ENCODE measurements at regions not wholly inside any gene's neighbourhood (a gene's known extent, or its start where the extent isn't known, plus 50 kb on each side); places are given as distances from the start of the nearest gene placed in this dataset.
"Not testable (repeated sequence)": the region's sequence is repeated elsewhere in the genome, so short reads cannot be mapped to it uniquely, and the experiment has no call there.

DNA sequence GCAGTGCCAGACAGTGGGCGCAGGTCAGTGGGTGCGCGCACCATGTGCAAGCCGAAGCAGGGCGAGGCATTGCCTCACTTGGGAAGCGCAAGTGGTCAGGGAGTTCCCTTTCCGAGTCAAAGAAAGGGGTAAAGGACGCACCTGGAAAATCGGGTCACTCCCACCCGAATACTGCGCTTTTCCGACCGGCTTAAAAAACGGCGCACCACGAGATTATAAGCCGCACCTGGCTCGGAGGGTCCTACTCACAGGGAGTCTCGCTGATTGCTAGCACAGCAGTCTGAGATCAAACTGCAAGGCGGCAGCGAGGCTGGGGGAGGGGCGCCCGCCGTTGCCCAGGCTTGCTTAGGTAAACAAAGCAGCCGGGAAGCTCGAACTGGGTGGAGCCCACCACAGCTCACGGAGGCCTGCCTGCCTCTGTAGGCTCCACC lies 77.9 kb downstream of the NR4A2 start:
- H3K27me3 ChIP-seq; intact Hi-C loops (cut with DNase I; ENCODE audit: low total_unique reads); H3K4me3 ChIP-seq; H3K36me3 ChIP-seq (ENCODE audit: low read depth, missing control alignments); H3K9me3 ChIP-seq; H3K27ac ChIP-seq; DNase-seq; H3K4me1 ChIP-seq: not testable (repeated sequence)
- 49 to 69% methylated on average over 19 to 27 of the region's 27 CpGs for WGBS, 2 donors

DNA sequence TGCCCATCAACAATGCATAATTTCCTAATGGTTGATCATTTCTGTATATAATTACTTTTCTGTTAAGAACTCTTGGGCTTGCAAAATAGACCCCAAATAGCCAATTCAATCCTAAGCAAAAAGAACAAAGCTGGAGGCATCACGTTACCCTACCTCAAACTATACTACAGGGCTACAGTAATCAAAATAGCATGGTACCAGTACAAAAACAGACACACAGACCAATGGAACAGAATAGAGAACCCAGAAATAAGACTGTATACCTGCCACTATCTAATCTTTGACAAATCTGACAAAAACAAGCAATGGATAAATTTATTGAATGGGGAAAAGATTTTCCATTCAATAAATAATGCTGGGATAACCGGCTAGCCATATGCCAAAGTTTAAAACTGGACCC lies 78.8 kb downstream of the NR4A2 start:
- WGBS, 2 donors, result 80 to 88% methylated on average over 2 of the region's 2 CpGs
- no peak for TF ChIP-seq CTCF (IDR thresholded peaks at IDR 0.05)
- TF ChIP-seq POLR2A (IDR thresholded peaks at IDR 0.05), result no peak
- intact Hi-C loops (cut with DNase I; ENCODE audit: low total_unique reads), result no loop called here
- Histone ChIP-seq H3K4me3 (no peak overlapping the region), H3K36me3 (ENCODE audit: low read depth, missing control alignments) (no peaks in the 10 kb centered on the region), H3K27me3 (no peaks in the 10 kb centered on the region), H3K27ac (no peak overlapping the region), H3K9me3 (no peaks in the 10 kb centered on the region), H3K4me1 (no peaks in the 10 kb centered on the region)
- no peak for DNase-seq

DNA sequence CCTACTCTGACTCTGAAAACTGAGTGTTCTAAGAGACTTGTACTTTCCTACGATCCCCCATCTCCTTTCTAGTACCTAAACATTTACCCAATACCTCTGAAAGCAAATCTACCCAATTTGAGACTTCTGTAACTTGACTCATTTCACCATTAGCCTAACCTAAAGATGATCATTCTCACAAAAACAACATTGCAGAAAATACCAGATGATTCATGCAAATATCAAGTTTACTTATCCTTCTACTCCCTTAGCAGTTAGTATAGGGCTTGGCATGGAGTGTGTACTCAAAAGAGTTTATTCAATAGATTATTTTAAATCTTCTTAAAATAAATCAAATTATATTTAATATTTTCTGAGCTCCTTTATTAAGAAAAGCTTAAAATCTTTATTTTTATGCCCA lies 89.6 kb downstream of the NR4A2 start:
- intact Hi-C loops (cut with DNase I; ENCODE audit: low total_unique reads), result no loop called here
- Histone ChIP-seq H3K36me3 (ENCODE audit: low read depth, missing control alignments) (no peaks in the 10 kb centered on the region), H3K4me1 (no peaks in the 10 kb centered on the region), H3K4me3 (no peak overlapping the region), H3K27me3 (no peaks in the 10 kb centered on the region), H3K9me3 (no peaks in the 10 kb centered on the region), H3K27ac (no peak overlapping the region)
- TF ChIP-seq POLR2A (IDR thresholded peaks at IDR 0.05) (no peak), CTCF (IDR thresholded peaks at IDR 0.05) (no peak)
- 76 to 86% methylated on average over 1 of the region's 1 CpG for WGBS, 2 donors
- no peak for DNase-seq

GRCh38 chr2:156237558-156237957 lies 95.0 kb downstream of the NR4A2 start:
- no peak for DNase-seq
- no peaks in the 10 kb centered on the region for H3K36me3 ChIP-seq (ENCODE audit: low read depth, missing control alignments)
- H3K27ac ChIP-seq, result no peak overlapping the region
- intact Hi-C loops (cut with DNase I; ENCODE audit: low total_unique reads), result no loop called here
- H3K4me3 ChIP-seq, result no peak overlapping the region
- no peaks in the 10 kb centered on the region for H3K9me3 ChIP-seq
- H3K27me3 ChIP-seq, result no peaks in the 10 kb centered on the region
- H3K4me1 ChIP-seq, result no peaks in the 10 kb centered on the region
- TF ChIP-seq CTCF (IDR thresholded peaks at IDR 0.05), result no peak
- 42 to 61% methylated on average over 2 of the region's 2 CpGs for WGBS, 2 donors

- intact Hi-C loops (cut with DNase I; ENCODE audit: low total_unique reads), result no loop called here
- Histone ChIP-seq H3K27ac (no peak overlapping the region), H3K27me3 (no peaks in the 10 kb centered on the region), H3K4me3 (no peak overlapping the region), H3K36me3 (ENCODE audit: low read depth, missing control alignments) (no peaks in the 10 kb centered on the region), H3K4me1 (no peaks in the 10 kb centered on the region), H3K9me3 (no peaks in the 10 kb centered on the region)
- TF ChIP-seq POLR2A (IDR thresholded peaks at IDR 0.05) (no peak), CTCF (IDR thresholded peaks at IDR 0.05) (no peak)
- WGBS, 2 donors, result 67 to 82% methylated on average over 1 of the region's 1 CpG
- DNase-seq, result no peak
Measured at GRCh38 chr2:156229724-156230362, 102.7 kb downstream of the NR4A2 start.

DNA sequence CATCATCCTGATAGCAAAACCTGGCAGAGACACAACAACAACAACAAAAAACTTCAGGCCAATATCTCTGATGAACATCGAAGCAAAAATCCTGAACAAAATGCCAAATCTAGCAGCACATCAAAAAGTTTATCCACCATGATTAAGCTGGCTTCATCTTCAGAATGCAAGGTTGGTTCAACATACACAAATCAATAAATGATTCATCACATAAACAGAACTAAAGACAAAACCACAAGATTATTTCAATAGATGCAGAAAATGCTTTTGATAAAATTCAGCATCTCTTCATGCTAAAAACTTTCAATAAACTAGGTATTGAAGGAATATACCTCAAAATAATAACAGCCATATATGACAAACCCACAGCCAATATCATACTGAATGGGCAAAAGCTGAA lies 109.2 kb downstream of the NR4A2 start:
- H3K4me3 ChIP-seq; DNase-seq; H3K27ac ChIP-seq; H3K4me1 ChIP-seq; intact Hi-C loops (cut with DNase I; ENCODE audit: low total_unique reads); H3K36me3 ChIP-seq (ENCODE audit: low read depth, missing control alignments); H3K9me3 ChIP-seq; H3K27me3 ChIP-seq: not testable (repeated sequence)
- WGBS, 2 donors, result 81 to 93% methylated on average over 1 of the region's 1 CpG

Measured in testis (tissue), 2 donors.